Transverse colon (tissue), 4 donors: ENCODE measurements at regions not wholly inside any gene's neighbourhood (a gene's known extent, or its start where the extent isn't known, plus 50 kb on each side); places are given as distances from the start of the nearest gene placed in this dataset.

ENCODE experiments used
- DNase-seq: peaks from one replicate; pipeline ENCODE4 v3.0.0-alpha.2; 2019
- H3K27ac ChIP-seq, 4 donors: fragments of 200-600 bp; sonication (generic); 2 replicates each; pipeline ENCODE4 v1.5.1; 2016 to 2018; ENCODE audit warnings: inconsistent platforms in 4 of 4
- H3K27me3 ChIP-seq: fragments of 200-600 bp; sonication (generic); 2 replicates; pipeline ENCODE4 v1.5.1; 2017; ENCODE audit warnings: inconsistent platforms
- H3K36me3 ChIP-seq, 4 donors: fragments of 200-600 bp; sonication (generic); 2 replicates each; pipeline ENCODE4 v1.5.1; 2017 to 2019; ENCODE audit warnings: inconsistent platforms in 4 of 4
- H3K4me1 ChIP-seq, 4 donors: fragments of 200-600 bp; sonication (generic); 2 replicates each; pipeline ENCODE4 v1.5.1; 2017 to 2020; ENCODE audit warnings: inconsistent platforms in 4 of 4
- H3K4me3 ChIP-seq, 4 donors: fragments of 200-600 bp; sonication (generic); 1 replicate in 1 of 4; 2 replicates in 3 of 4; pipeline versions ENCODE4 v1.5.1 to v1.6.1; 2017 to 2019; ENCODE audit warnings: inconsistent platforms in 4 of 4
- H3K9me3 ChIP-seq, 2 donors: fragments of 200-600 bp; sonication (generic); 2 replicates each; pipeline ENCODE4 v1.5.1; 2017 to 2019; ENCODE audit warnings: inconsistent platforms in 2 of 2
- EP300 ChIP-seq: sonication (generic); formaldehyde crosslinking; IDR thresholded peaks from one replicate; pipeline ENCODE4 v1.6.1; 2017; ENCODE audit warnings: antibody characterized with exemption, low read depth
- POLR2A ChIP-seq: fragments of 450-650 bp; IDR thresholded peaks from one replicate; pipeline ENCODE4 v1.6.1; 2016; ENCODE audit warnings: antibody characterized with exemption, mild to moderate bottlenecking, moderate library complexity
- POLR2AphosphoS5 ChIP-seq, 3 donors: sonication (generic); formaldehyde crosslinking; IDR thresholded peaks; one replicate each; pipeline ENCODE4 v1.6.1; 2016; ENCODE audit warnings: antibody characterized with exemption in 3 of 3
- WGBS, 2 donors: methylation state at CpG; one replicate each; pipeline ENCODE4 v1.1.5; 2018; ENCODE audit warnings: low coverage in 1 of 2; 5-methylcytosine and 5-hydroxymethylcytosine counted together
- in situ Hi-C, 4 donors: fragments of 200-750 bp; cut with MboI; loops; one replicate each; pipeline versions ENCODE4 v1.15.0 to v1.15.1; 2017; ENCODE audit warnings: low sequenced_read_pairs in 3 of 4, low pct_ligation_motif_present in 1 of 4, low pct_unique_long_range_greater_than_20kb in 1 of 4
- intact Hi-C: fragments of 100-400 bp; cut with DNase I; formaldehyde crosslinking; loops from one replicate; pipeline ENCODE4 v1.15.1; 2023; ENCODE audit warnings: low total_unique reads
- TF ChIP-seq, protein P1 (sequence below), 5 experiments: fragments of 200-600 bp in 3 of 5; fragments of 450-650 bp in 2 of 5; sonication (generic) in 3 of 5; IDR thresholded peaks; 1 replicate in 2 of 5; 2 replicates in 3 of 5; pipeline ENCODE4 v1.5.1; 2016 to 2017; ENCODE audit warnings: antibody characterized with exemption in 5 of 5, inconsistent platforms in 3 of 5, mild to moderate bottlenecking in 2 of 5, moderate library complexity in 1 of 5

DNA sequence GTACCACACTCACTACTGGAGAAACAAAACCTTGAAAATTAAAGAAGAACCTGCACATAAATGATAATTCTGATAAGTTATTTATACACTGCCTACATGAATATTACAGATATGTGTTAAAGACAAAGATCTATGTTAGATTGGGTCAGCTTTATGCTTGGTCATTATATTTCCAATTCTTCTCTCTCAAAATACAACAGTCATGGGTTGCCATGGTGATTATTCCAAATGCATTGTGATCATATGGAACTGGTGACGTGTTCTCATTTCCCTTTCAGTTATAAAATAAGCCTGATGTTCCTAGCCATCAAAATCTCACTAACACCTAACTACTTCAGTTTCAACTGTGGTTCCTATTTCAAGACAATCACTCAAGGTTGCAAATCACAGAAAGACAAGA is 1416.4 kb downstream of the UQCRFS1 start:
- in situ Hi-C loops, result no loop called here

DNA sequence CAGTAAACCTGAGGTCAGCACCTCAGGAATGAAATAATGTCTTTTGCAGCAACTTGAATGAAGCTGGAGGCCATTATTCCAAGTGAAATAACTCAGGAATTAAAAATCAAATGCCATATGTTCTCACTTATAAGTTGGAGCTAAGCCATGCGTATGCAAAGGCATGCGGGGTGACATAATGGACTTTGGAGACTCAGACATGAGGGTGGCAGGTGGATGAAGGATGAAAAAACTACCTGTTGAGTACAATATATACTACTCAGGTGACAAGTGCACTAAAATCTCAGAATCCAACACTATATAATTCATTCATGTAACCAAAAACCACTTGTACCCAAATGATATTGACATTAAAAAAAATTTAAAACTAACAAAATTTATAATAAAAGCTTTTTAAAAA is 1416.9 kb downstream of the UQCRFS1 start:
- in situ Hi-C loops (no loop called here), intact Hi-C loops (loop anchor here (5.0 kb wide), 1 partner anchor 1106 kb away; no protein-coding TSS in a partner anchor)
- no peaks in the 10 kb centered on the region for H3K27me3 ChIP-seq
- no peaks in the 10 kb centered on the region for H3K9me3 ChIP-seq
- 45 to 50% methylated on average over 2 of the region's 2 CpGs for WGBS, 2 donors
- H3K36me3 ChIP-seq, result no peaks in the 10 kb centered on the region
- H3K4me1 ChIP-seq, result peaks cover 9 to 32% (median 17%) of the 10 kb centered on the region in 4 donors
- no peak overlapping the region for H3K27ac ChIP-seq
- TF ChIP-seq POLR2AphosphoS5 (IDR thresholded peaks at IDR 0.05) (no peak), EP300 (no peak)
- TF ChIP-seq, protein P1, sequence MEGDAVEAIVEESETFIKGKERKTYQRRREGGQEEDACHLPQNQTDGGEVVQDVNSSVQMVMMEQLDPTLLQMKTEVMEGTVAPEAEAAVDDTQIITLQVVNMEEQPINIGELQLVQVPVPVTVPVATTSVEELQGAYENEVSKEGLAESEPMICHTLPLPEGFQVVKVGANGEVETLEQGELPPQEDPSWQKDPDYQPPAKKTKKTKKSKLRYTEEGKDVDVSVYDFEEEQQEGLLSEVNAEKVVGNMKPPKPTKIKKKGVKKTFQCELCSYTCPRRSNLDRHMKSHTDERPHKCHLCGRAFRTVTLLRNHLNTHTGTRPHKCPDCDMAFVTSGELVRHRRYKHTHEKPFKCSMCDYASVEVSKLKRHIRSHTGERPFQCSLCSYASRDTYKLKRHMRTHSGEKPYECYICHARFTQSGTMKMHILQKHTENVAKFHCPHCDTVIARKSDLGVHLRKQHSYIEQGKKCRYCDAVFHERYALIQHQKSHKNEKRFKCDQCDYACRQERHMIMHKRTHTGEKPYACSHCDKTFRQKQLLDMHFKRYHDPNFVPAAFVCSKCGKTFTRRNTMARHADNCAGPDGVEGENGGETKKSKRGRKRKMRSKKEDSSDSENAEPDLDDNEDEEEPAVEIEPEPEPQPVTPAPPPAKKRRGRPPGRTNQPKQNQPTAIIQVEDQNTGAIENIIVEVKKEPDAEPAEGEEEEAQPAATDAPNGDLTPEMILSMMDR (IDR thresholded peaks at IDR 0.05), result no peak
- no peak for DNase-seq
- H3K4me3 ChIP-seq, result no peak overlapping the region

More for the DNA sequence above, 1416.4 kb downstream of the UQCRFS1 start:
- H3K4me1 ChIP-seq, result peaks cover 9 to 27% (median 16%) of the 10 kb centered on the region in 4 donors
- no peaks in the 10 kb centered on the region for H3K36me3 ChIP-seq
- TF ChIP-seq POLR2A (no peak), POLR2AphosphoS5 (IDR thresholded peaks at IDR 0.05) (no peak), EP300 (no peak)
- TF ChIP-seq, protein P1 (IDR thresholded peaks at IDR 0.05), result no peak
- intact Hi-C loops, result loop anchor here (5.0 kb wide), 1 partner anchor 1106 kb away; no protein-coding TSS in a partner anchor
- DNase-seq, result no peak
- no peak overlapping the region for H3K4me3 ChIP-seq
- no peak overlapping the region for H3K27ac ChIP-seq
- no peaks in the 10 kb centered on the region for H3K27me3 ChIP-seq
- WGBS, 2 donors, result 89 to 94% methylated on average over 1 of the region's 1 CpG
- no peaks in the 10 kb centered on the region for H3K9me3 ChIP-seq

DNA sequence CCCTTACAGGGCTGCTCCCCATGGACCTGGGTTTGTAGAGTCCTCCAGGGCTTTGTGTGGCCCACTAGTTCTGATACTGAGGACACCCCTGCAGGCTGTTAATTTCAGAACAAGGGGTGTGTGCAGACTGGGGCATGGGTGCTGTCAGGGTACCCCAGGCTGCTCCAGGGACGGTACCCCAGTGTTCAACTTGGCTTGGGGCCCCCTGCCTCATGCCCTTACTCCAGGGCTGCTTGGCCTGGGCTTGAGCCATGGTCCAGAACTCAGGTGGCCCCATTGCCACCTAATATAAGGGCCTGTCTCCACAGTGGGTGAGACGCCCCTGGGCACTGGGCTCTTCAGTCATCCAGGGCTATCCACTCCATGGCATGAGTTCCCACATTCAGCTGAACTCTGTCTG is 1417.6 kb downstream of the UQCRFS1 start:
- no peaks in the 10 kb centered on the region for H3K27me3 ChIP-seq
- in situ Hi-C loops (no loop called here), intact Hi-C loops (loop anchor here (5.0 kb wide), 1 partner anchor 1107 kb away; no protein-coding TSS in a partner anchor)
- H3K4me3 ChIP-seq, result no peak overlapping the region
- H3K36me3 ChIP-seq, result no peaks in the 10 kb centered on the region
- H3K9me3 ChIP-seq, result no peaks in the 10 kb centered on the region
- peaks cover 9 to 34% (median 17%) of the 10 kb centered on the region in 4 donors for H3K4me1 ChIP-seq
- no peak overlapping the region for H3K27ac ChIP-seq
- WGBS, 2 donors, result 100% methylated on average over 1 of the region's 2 CpGs; no CpG with 5 or more reads in 1 of the 2 donors
- TF ChIP-seq EP300 (no peak), POLR2A (no peak)
- no peak for DNase-seq

DNA sequence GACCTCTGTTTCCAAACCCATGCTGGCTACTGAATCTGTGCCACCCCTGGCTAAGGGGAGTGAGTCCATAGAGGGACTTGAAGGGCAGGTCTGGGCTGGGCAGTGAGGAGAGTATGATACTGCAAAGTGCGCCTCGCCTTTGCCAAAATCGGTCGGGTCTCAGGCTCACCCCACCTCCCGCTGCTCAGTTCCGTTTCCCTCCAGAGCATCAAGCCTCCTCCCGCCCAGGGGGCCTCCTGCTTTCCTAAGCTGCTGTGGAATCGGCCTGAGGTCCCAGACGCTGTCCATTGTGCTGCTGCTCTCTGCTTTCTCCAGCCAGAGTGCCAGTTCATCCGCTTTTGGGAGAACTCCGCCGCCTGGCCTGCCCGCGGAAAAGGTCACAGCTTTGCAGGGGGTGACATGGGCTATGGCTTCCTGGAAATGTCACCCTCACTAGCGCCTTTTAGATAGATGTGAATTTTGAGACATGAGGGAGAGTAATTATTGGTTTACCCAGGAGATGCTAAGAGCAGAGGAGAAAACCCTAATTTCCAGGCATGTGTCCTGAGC is 1418.4 kb downstream of the UQCRFS1 start:
- no peaks in the 10 kb centered on the region for H3K36me3 ChIP-seq
- H3K27me3 ChIP-seq, result no peaks in the 10 kb centered on the region
- peak overlapping the region; percentile 87 to 92 (median 90) for H3K27ac ChIP-seq
- WGBS, 2 donors, result 11% methylated on average over 15 of the region's 15 CpGs; no CpG with 5 or more reads in 1 of the 2 donors
- H3K4me3 ChIP-seq, result peak overlapping the region; percentile 44 to 76 (median 54)
- no peak for TF ChIP-seq POLR2A
- TF ChIP-seq EP300, result no peak
- no peak for TF ChIP-seq POLR2AphosphoS5 (IDR thresholded peaks at IDR 0.05)
- TF ChIP-seq, protein P1 (IDR thresholded peaks at IDR 0.05), result no peak
- DNase-seq, result no peak
- in situ Hi-C loops (no loop called here), intact Hi-C loops (loop anchor here (5.0 kb wide), 1 partner anchor 1108 kb away; no protein-coding TSS in a partner anchor)
- H3K4me1 ChIP-seq, result peaks cover 9 to 34% (median 17%) of the 10 kb centered on the region in 4 donors
- no peaks in the 10 kb centered on the region for H3K9me3 ChIP-seq
